Endodermal cell (in vitro differentiated cells): ENCODE measurements at regions not wholly inside any gene's neighbourhood (a gene's known extent, or its start where the extent isn't known, plus 50 kb on each side); places are given as distances from the start of the nearest gene placed in this dataset.

Experiments used
- DNase-seq: peaks from one replicate; pipeline ENCODE4 v3.0.0-alpha.2; 2017
- H3K27ac ChIP-seq: 2 replicates; pipeline ENCODE4 v1.5.1; 2013; ENCODE audit warnings: mild to moderate bottlenecking, low read depth, low read length, moderate library complexity
- H3K27me3 ChIP-seq: 2 replicates; pipeline ENCODE4 v1.6.1; 2013; ENCODE audit warnings: mild to moderate bottlenecking, low read length, moderate library complexity; ENCODE audit not compliant: insufficient read depth, control insufficient read depth, poor library complexity, severe bottlenecking
- H3K36me3 ChIP-seq: 2 replicates; pipeline ENCODE4 v1.7.0; 2013; ENCODE audit warnings: mild to moderate bottlenecking, low read length, moderate library complexity; ENCODE audit not compliant: control insufficient read depth, insufficient read depth
- H3K4me1 ChIP-seq: one replicate; pipeline ENCODE4 v1.7.0; 2013; ENCODE audit warnings: low read length; ENCODE audit not compliant: control insufficient read depth, insufficient read depth
- H3K4me3 ChIP-seq: 2 replicates; pipeline ENCODE4 v1.5.1; 2013; ENCODE audit warnings: mild to moderate bottlenecking, low read length, moderate library complexity
- H3K9ac ChIP-seq: 2 replicates; pipeline ENCODE4 v1.6.1; 2013; ENCODE audit warnings: mild to moderate bottlenecking, low read length, moderate library complexity; ENCODE audit not compliant: poor library complexity, severe bottlenecking; ENCODE audit errors: extremely low read depth
- H3K9me3 ChIP-seq: 2 replicates; pipeline ENCODE4 v1.6.1; 2013; ENCODE audit warnings: mild to moderate bottlenecking, low read length, moderate library complexity; ENCODE audit not compliant: control insufficient read depth
- H3K27ac Mint-ChIP-seq: 2 replicates; pipeline ENCODE4 v1.8.0; 2020; ENCODE audit warnings: mixed read lengths
- H3K27me3 Mint-ChIP-seq: 2 replicates; pipeline ENCODE4 v1.8.0; 2021; ENCODE audit warnings: mild to moderate bottlenecking, mixed read lengths; ENCODE audit not compliant: insufficient read depth
- H3K36me3 Mint-ChIP-seq: 2 replicates; pipeline ENCODE4 v1.8.0; 2020; ENCODE audit warnings: low read depth, mixed read lengths
- H3K4me1 Mint-ChIP-seq: 2 replicates; pipeline ENCODE4 v1.8.0; 2020; ENCODE audit warnings: mixed read lengths
- H3K4me3 Mint-ChIP-seq: 2 replicates; pipeline ENCODE4 v1.8.0; 2020; ENCODE audit warnings: mild to moderate bottlenecking, moderate library complexity, mixed read lengths
- H3K9me3 Mint-ChIP-seq: 2 replicates; pipeline ENCODE4 v1.8.0; 2020; ENCODE audit warnings: mild to moderate bottlenecking, mixed read lengths
- CTCF ChIP-seq: fragments of 200-600 bp; sonication (generic); conservative IDR thresholded peaks from 2 replicates; pipeline ENCODE4 v1.5.0; 2021; ENCODE audit warnings: antibody characterized with exemption, mild to moderate bottlenecking
- WGBS, 2 experiments: methylation state at CpG; one replicate each; pipeline versions ENCODE4 v1.1.5 to v1.1.7; 2013; ENCODE audit warnings: missing lambda C conversion rate in 2 of 2, mixed read lengths in 1 of 2; ENCODE audit not compliant: insufficient coverage in 1 of 2, insufficient read length in 1 of 2; 5-methylcytosine and 5-hydroxymethylcytosine counted together

- H3K36me3 Mint-ChIP-seq, result peaks cover 4% of the 10 kb centered on the region
- H3K9me3 Mint-ChIP-seq, result no peaks in the 10 kb centered on the region
- Histone ChIP-seq H3K9ac (no peak overlapping the region), H3K9me3 (no peaks in the 10 kb centered on the region), H3K4me3 (no peak overlapping the region), H3K27ac (no peak overlapping the region), H3K27me3 (no peaks in the 10 kb centered on the region), H3K4me1 (no peaks in the 10 kb centered on the region), H3K36me3 (no peaks in the 10 kb centered on the region)
- no peak for TF ChIP-seq CTCF
- 94% methylated on average over 5 of the region's 5 CpGs for WGBS, 2 experiments
- no peaks in the 10 kb centered on the region for H3K27me3 Mint-ChIP-seq
- DNase-seq, result no peak
- H3K4me1 Mint-ChIP-seq, result no peaks in the 10 kb centered on the region
- no peak overlapping the region for H3K27ac Mint-ChIP-seq
- H3K4me3 Mint-ChIP-seq, result no peak overlapping the region
Measured at GRCh38 chr12:111228916-111229666, 139.8 kb downstream of the PHETA1 start.

- no peak overlapping the region for H3K9ac ChIP-seq
- H3K27ac ChIP-seq, result no peak overlapping the region
- no peak overlapping the region for H3K4me3 ChIP-seq
- Mint-ChIP-seq H3K27ac (no peak overlapping the region), H3K4me1 (no peaks in the 10 kb centered on the region), H3K27me3 (no peaks in the 10 kb centered on the region), H3K4me3 (no peak overlapping the region), H3K36me3 (peaks cover 8% of the 10 kb centered on the region), H3K9me3 (no peaks in the 10 kb centered on the region)
- no peak for TF ChIP-seq CTCF
- H3K36me3 ChIP-seq, result no peaks in the 10 kb centered on the region
- no peaks in the 10 kb centered on the region for H3K27me3 ChIP-seq
- H3K4me1 ChIP-seq, result no peaks in the 10 kb centered on the region
- H3K9me3 ChIP-seq, result no peaks in the 10 kb centered on the region
- DNase-seq, result no peak
- WGBS, 2 experiments, result 93 to 100% methylated on average over 4 to 10 of the region's 10 CpGs
Measured at GRCh38 chr12:111227476-111228420, 141.1 kb downstream of the PHETA1 start.

- DNase-seq, result no peak
- WGBS, 2 experiments, result 93 to 95% methylated on average over 12 to 21 of the region's 21 CpGs
- no peak overlapping the region for H3K27ac Mint-ChIP-seq
Measured at GRCh38 chr12:111226680-111227079, 142.2 kb downstream of the PHETA1 start.

More at GRCh38 chr12:111226680-111227079, 142.2 kb downstream of the PHETA1 start:
- Histone ChIP-seq H3K27me3 (no peaks in the 10 kb centered on the region), H3K9ac (no peak overlapping the region), H3K36me3 (no peaks in the 10 kb centered on the region), H3K9me3 (no peaks in the 10 kb centered on the region), H3K27ac (no peak overlapping the region), H3K4me3 (no peak overlapping the region), H3K4me1 (no peaks in the 10 kb centered on the region)
- H3K4me3 Mint-ChIP-seq, result no peak overlapping the region
- H3K4me1 Mint-ChIP-seq, result no peaks in the 10 kb centered on the region
- TF ChIP-seq CTCF, result no peak
- no peaks in the 10 kb centered on the region for H3K9me3 Mint-ChIP-seq
- H3K27me3 Mint-ChIP-seq, result no peaks in the 10 kb centered on the region
- H3K36me3 Mint-ChIP-seq, result peaks cover 8% of the 10 kb centered on the region
